ELR (cell line): ENCODE measurements at regions not wholly inside any gene's neighbourhood (a gene's known extent, or its start where the extent isn't known, plus 50 kb on each side); places are given as distances from the start of the nearest gene placed in this dataset.
"Not testable (repeated sequence)": the region's sequence is repeated elsewhere in the genome, so short reads cannot be mapped to it uniquely, and the experiment has no call there.

ENCODE experiments used
- DNase-seq: peaks from one replicate; pipeline ENCODE4 v3.0.0-alpha.2; 2015; ENCODE audit warnings: low read depth

DNA sequence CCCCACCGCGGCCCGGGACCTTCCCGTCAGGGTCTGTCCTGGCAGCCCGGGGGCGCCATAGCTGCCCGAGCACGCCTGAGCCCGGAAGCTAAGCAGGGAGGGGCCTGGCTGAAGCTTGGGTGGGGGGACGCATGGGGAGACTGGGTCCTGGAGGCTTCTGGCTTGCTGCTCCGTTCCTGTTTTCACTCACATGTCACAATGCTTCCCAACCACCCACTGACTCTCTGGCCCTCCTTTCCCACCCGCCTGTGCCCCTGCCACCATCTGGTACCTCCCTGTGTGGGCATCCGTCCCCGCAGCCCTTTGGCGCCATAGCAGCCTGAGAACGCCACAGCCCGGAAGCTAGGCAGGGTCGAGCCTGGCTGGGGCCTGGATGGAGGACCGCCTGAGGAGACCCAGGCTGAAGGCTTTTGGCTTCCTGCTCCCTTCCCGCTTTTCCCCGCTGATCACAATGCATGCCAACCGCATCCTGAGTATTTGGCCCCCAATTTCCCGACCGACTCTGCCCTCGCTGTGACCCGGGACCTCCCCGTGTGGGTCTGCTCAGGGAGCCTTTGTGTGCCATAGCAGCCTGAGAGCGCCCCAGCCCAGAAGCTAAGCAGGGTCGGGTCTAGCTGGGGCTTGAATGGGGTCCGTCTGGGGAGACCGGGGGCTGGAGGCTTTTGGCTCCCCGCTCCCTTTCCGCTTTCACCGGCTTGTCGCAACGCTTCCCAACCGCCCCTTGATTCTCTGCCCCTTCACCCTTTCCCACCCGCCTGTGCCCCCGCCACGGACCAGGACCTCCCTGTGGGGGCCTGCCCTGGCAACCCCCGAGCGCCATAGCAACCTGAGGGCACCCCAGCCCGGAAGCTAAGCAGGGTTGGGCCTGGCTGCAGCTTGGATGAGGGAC, 2290.1 kb downstream of the TP53TG3F start:
- DNase-seq = no peak

DNA sequence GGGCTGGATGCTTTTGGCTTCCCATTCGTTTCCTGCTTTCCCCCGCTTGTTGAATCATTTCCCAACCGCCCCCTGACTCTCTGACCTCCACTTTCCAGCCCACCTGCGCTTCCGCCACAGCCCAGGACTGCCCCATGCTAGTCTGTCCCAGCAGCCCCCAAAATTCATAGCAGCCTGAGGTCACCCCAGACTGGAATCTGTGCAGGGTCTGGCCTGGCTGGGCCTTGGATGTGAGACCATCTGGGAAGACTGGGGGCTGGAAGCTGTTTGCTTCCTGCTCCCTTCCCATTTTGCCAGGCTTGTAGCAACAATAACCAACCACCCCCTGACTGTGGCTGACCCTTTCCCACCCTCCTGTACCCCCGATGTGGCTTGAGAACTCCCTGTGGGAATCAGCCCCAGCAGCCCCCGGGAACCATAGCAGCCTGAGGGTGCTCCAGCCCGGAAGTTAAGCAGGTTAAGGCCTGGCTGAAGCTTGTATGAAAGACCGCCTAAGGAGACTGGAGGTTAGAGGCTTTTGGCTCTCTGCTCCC, 2290.8 kb downstream of the TP53TG3F start:
- no peak for DNase-seq

DNA sequence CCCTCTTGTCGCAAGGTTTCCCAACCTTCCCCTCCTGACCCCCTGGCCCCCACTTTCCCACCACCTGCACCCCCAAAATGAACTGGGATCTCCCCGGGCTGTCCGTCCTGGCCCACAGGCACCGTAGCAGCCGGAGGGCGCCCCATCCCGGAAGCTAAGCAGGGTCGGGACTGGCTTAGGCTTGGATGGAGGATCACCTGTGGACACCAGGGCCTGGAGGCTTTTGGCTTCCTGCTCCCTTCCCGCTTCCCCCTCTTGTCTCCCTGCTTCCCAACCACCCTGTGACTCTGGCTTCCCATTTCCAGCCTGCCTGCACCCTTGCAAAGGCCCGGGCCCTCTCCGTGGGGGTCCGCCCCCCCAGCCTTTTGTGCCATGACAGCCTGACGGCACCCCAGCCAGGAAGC, 2291.3 kb downstream of the TP53TG3F start:
- no peak for DNase-seq

DNA sequence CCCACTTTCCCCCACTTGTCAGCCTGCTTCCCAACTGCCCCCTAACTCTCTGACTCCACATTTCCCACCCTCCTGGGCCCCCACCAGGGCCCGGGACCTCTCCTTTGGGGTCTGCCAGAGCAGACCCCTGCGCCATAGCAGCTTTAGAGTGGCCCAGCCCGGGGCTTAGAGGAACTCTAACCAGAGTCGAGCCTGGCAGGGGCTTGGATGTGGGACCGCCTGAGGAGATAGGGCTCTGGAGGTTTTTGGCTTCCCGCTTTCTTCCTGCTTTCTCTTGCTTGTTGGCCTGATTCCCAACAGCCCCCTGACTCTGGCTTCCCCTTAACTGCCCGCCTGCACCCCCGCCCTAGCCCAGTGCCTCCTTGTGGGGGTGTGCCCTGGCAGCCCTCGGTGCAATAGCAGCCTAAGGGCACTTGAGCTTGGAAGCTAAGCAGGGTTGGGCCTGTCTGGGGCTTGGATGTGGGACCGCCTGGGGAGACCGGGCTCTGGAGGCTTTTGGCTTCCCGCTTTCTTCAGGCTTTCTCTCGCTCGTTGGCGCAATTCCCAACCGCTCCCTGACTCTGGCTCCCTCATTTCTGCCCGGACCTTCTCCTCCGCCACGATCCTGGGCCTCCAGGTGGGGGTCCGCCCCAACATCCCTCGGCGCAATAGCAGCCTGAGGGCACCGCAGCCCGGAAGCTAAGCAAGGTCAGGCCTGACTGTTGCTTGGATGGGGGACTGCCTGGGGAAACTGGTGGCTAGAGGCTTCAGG, 2292.0 kb downstream of the TP53TG3F start:
- DNase-seq = no peak

- no peak for DNase-seq
Measured at GRCh38 chr16:35752012-35752772, 2292.8 kb downstream of the TP53TG3F start.

- no peak for DNase-seq
Measured at GRCh38 chr16:35752773-35753558, 2293.6 kb downstream of the TP53TG3F start.

DNA sequence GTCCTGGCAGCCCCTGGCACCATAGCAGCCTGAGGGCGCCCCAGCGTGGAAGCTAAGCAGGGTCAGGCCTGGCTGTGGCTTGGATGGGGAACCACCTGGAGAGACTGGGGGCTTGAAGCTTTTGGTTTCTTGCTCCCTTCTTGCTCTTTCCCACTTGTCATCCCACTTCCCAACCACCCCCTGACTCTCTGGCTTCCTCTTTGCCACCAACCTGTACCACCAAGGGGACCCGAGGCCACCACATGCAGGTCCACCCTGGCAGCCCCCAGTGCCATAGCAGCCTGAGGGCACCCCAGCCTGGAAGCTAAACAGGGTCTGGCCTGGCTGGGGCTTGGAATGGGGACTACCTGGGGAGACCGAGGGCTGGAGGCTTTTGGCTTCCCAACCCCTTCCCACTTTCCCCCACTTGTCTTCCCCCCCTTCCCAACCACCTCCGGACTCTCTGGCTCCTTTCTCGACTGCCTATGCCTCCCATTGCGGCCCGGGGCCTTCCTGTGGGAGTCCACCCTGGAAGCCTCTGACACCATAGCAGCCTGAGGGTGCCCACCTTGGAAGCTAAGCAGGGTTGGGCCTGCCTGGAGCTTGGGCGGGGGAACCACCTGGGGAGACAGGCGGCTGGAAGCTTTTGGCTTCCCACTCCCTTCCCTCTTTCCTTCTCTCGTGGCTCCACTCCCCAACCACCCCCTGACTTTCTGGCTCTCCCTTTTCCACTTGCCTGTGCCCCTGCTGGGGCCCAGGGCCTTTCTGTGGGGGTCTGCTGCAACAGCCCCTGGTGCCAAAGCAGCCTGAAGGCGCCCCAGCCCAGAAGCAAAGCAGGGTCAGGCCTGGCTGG, 2294.4 kb downstream of the TP53TG3F start:
- no peak for DNase-seq

DNA sequence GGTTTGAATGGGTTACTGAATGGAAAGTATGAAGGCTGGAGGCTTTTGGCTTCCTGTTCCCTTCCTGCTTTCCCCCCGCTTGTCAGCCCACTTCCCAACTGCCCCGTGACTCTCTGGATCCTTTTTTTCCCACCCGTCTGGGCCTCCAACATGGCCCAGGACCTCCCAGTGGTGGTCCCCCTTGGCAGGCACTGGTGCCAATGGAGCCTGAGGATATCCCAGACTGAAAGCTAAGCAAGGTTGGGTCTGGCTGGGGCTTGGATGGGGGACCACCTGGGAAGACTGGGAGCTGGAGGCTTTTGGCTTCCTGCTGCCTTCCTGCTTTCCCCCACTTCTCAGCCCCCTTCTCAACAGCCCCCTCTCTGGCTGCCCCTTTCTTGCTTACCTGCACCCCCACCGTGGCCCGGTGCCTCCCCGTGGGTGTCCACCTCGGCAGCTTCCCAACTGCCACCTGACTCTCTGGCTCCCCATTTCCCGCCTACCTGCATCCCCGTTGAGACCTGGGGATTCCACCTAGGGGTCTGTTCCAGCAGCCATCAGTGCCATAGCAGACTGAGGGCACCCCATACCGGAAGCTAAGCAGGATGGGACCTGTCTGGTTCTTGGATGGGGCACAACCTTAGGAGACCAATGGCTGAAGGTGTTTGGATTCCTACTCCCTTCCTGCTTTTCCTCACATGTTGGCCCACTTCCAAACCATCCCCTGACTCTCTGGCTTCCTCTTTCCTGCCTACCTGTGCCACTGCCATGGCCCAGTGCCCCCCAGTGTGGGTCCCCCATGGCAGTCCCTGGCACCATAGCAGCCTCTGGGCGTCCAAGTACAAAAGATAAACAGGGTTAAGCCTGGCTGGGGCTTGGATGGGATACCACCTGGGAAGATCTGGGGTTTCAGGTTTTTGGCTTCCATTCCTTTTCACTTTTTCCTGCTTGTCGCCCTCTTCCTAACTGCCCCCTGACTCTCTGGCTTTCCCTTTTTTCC, 2295.3 kb downstream of the TP53TG3F start:
- DNase-seq = no peak

GRCh38 chr16:35788381-35788780, 2329.0 kb downstream of the TP53TG3F start:
- DNase-seq = no peak

DNA sequence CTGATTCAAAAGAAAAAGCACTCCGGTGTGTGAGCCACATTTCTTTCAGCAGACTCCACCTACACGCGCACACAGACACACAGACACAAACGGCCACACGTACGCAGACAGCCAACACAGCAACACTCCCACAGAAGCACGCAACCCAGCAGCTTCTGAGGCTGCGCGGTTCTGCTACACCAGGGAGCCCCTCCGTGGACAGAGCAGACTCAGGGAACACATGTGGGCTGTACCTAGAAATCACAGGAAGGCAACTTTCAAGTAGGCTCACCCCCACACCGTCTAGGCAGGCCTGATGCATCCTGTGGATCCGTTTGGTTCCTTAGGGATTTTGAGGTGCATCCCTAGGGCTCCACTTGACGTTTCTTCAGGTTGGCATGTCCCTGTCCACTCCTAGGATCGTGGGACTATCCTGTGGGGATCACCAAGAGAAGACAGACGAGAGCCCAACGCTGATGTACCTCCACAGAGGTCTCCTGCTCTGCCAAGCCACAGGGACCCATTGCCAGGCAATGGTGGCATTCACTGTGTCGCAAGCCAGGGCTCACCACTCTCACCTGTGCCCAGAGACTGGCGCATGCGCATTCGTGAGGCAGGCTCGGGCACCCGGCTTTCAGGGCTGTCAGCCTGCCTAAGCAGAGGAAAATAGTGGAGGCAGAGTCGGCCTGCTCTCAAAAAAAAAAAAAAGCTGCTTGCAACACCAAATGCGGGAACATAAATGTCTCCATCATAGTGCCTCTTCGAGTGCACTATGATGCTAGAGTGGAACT, 2333.3 kb downstream of the TP53TG3F start:
- DNase-seq = no peak

GRCh38 chr16:35793601-35794000, 2334.2 kb downstream of the TP53TG3F start:
- no peak for DNase-seq

- DNase-seq = no peak
Measured at GRCh38 chr16:35794896-35795295, 2335.5 kb downstream of the TP53TG3F start.

DNA sequence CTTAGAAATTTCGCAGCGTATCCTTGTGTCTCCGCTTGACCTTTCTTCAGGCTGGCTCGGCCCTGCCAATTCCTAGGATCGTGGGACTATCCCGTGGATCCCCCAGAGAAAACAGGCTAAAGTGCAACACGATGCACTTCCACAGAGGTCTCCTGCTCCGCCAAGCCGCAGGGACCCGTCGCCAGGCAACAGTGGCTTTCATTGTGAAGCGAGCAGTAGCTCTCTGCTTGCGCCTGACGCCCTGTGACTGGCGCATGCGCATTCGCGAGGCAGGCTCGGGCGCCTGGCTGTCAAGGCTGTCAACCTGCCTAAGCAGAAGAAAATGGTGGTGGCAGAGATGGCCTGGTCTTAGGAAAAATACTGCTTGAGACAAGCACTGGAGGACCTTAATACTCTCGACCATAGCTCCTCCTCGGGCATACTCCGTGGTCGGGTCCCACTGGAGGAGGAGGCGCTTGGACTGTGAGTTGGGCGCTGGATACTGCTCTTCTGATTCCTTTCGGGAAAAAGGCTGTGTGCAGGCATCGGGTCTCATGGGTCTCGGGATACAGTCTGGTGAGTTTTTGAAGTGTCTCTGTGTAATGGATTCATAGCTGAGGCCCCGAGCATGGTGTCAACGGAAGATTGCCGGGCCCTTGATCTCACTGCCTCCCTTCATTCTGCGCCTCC, 2336.1 kb downstream of the TP53TG3F start:
- no peak for DNase-seq

DNA sequence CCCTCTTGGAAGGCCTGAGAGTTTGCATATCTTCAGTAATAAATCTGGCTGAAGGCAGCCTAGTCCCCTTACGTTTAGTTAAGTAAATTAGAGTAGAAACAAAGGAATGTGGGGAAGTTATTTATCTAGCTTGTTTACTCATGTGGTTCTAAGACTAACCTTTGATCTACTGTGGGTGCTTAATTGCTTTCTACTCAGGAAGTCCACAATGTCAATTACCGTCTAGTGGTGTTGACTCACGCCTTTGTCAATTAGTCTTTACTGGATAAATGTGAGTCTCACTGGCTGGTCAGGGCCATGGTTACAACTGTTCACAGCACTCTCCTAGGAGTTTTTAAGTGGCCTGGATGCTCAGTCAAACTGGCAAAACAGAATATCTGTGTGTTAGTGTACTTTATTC, 2338.4 kb downstream of the TP53TG3F start:
- DNase-seq = no peak

GRCh38 chr16:35798885-35799426, 2339.5 kb downstream of the TP53TG3F start:
- DNase-seq = no peak

DNA sequence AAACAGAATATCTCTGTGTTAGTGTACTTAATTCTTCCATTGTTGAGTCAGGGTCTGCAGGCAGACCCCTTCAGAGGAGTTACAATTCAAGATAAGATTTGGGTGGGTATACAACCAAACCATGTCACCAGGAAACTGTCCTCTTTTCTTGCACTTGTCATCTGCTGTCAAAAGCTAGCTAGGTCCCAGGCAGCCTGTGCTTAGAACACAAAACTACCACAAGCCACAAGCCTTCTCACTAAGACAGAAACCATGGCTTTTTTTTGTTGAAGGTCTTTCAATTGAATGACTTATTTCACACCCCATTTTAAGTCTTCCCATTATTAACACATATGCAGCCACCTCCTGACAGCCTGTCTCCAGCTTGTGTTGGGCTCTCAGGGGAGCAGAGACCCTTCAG, 2345.1 kb downstream of the TP53TG3F start:
- DNase-seq = not testable (repeated sequence)

- no peak for DNase-seq
Measured at GRCh38 chr16:35823342-35823741, 2363.9 kb downstream of the TP53TG3F start.

- no peak for DNase-seq
Measured at GRCh38 chr16:35841632-35842031, 2382.2 kb downstream of the TP53TG3F start.
